GM20000 (cell line): ENCODE measurements at regions not wholly inside any gene's neighbourhood (a gene's known extent, or its start where the extent isn't known, plus 50 kb on each side); places are given as distances from the start of the nearest gene placed in this dataset.

Source experiments
- DNase-seq: peaks from one replicate; pipeline ENCODE4 v3.0.0; 2012; ENCODE audit warnings: low spot score
- TF ChIP-seq, protein P1 (sequence below): IDR thresholded peaks from 2 replicates; pipeline ENCODE4 v1.5.1; 2012; ENCODE audit warnings: mild to moderate bottlenecking, control low read depth; ENCODE audit errors: extremely low read depth, missing control alignments

GRCh38 chr11:80635178-80635577, 1194.3 kb upstream of the TENM4 start:
- no peak for DNase-seq
- TF ChIP-seq, protein P1, sequence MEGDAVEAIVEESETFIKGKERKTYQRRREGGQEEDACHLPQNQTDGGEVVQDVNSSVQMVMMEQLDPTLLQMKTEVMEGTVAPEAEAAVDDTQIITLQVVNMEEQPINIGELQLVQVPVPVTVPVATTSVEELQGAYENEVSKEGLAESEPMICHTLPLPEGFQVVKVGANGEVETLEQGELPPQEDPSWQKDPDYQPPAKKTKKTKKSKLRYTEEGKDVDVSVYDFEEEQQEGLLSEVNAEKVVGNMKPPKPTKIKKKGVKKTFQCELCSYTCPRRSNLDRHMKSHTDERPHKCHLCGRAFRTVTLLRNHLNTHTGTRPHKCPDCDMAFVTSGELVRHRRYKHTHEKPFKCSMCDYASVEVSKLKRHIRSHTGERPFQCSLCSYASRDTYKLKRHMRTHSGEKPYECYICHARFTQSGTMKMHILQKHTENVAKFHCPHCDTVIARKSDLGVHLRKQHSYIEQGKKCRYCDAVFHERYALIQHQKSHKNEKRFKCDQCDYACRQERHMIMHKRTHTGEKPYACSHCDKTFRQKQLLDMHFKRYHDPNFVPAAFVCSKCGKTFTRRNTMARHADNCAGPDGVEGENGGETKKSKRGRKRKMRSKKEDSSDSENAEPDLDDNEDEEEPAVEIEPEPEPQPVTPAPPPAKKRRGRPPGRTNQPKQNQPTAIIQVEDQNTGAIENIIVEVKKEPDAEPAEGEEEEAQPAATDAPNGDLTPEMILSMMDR, result no peak

GRCh38 chr11:80632691-80633090, 1191.9 kb upstream of the TENM4 start:
- no peak for DNase-seq
- TF ChIP-seq, protein P1, result no peak

DNA sequence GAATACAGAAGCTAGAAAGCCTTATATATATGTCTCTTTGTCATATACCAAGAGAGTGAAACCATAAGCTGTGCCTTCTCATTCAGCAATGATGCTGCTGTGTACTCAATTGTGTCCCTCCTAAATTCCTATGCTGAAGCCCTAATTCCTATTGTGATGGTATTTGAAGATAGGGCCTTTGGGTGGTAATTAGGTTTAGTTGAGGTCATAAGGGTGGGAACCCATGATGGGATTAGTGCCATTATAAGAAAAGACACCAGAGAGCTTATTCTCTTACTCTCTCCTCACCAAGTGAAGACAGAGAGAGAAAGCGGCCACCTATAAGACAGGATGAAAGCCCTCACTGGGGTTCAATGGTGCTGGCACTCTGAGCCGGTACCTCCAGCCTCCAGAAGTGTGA, 1191.3 kb upstream of the TENM4 start:
- no peak for DNase-seq
- TF ChIP-seq, protein P1, result no peak

DNA sequence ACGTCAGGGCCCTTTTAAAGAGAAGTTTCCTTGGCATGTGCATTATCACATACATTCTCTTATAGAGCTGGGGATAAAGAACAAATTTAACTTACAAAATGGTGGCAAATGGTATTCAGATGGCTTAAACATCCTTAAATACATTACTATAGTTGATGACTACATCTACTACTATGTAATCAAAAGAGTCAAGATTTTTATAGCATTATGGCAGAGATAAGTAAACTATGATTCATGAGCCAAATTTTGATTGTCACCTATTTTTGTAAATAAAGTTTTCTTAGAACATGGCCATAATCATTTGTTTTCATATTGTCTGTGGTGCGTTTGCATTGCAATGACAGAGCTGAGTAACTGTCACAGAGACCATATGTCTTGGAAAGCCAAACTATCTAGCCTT, 1188.6 kb upstream of the TENM4 start:
- DNase-seq, result no peak

GRCh38 chr11:80627364-80627763, 1186.5 kb upstream of the TENM4 start:
- no peak for DNase-seq
- TF ChIP-seq, protein P1, result no peak

More for the DNA sequence above, 1188.6 kb upstream of the TENM4 start:
- TF ChIP-seq, protein P1, result no peak

DNA sequence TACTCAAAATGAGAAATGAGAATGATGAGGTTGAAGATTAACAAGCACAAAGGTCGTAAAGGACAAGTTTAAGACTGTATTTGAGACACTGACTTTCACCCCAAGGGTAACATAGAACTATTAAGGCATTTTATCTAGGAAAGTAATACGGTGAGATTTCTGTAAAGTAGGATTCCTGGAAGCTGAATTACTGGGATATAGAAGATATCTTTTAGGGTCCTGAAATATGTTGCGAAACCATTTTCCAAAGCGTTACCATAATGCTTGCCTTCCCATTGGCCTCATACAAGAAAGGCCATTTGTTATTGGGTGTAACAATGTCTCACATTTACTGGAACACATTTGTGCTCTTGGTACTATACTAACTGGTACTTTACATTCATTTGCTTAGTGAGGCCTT, 1185.9 kb upstream of the TENM4 start:
- TF ChIP-seq, protein P1, result no peak
- DNase-seq, result no peak

DNA sequence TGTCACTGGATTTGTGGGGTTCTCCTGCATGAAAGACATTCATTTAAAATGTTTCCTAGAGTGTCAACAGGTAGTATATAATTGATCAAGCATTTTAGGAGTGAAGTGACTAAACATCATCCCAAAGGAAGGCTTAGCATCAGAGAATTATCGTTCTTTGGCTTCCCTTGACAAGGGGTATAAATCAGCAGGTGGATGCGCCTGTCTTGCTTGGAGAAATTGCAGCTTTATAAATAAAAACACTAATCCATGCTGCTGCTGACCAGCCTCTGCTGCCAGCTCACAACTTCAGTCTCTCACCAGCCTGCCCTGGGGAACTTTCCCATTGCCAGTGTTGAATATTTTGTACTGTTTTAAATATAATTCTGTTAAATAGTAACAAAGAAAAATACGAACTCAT, 1184.7 kb upstream of the TENM4 start:
- no peak for DNase-seq
- TF ChIP-seq, protein P1, result no peak
